ENCODE measurements at regions not wholly inside any gene's neighbourhood (a gene's known extent, or its start where the extent isn't known, plus 50 kb on each side); places are given as distances from the start of the nearest gene placed in this dataset.

GRCh38 chr1:9435854-9436640, 103.2 kb upstream of the SLC25A33 start:
- Histone ChIP-seq H3K4me3 (no peak overlapping the region), H3K36me3 (no peaks in the 10 kb centered on the region), H3K27ac (peak overlapping the region; percentile 64 to 70), H3K27me3 (replicated peaks; ENCODE audit: insufficient read depth) (no peaks in the 10 kb centered on the region), H3K9me3 (no peaks in the 10 kb centered on the region), H3K4me1 (replicated peaks) (peaks cover 16% of the 10 kb centered on the region)
- 25% methylated on average over 5 of the region's 5 CpGs for WGBS
- intact Hi-C loops (cut with DNase I) = no loop called here
- TF ChIP-seq POLR2AphosphoS5 (IDR thresholded peaks at IDR 0.05) = peak; percentile 98
- no peak for TF ChIP-seq POLR2A (IDR thresholded peaks at IDR 0.05)
- peak; percentile 78 for DNase-seq (ENCODE audit: low spot score)

DNA sequence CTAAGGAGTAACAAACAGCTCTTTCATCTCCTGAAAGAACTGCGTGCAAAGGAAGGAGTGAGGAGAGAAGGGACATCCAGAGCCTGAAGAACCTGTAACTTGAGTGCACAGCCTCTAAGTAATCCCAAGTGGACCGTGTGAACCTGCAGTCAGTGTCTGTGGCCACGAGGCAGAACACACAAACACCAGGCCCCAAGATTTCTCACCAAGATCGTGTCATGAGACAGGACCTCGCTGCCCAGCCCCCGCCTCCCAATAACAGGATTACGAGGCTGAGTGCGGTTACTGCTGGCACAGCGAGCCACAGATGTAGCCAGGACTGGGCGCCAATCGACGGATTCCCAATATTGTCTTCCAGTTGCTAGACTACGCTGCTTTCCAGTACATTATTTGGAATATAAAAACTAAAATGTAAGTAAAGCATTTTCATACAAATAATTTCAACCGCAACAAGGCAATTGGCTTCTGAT, 101.3 kb upstream of the SLC25A33 start:
- peak; percentile 82 for DNase-seq (ENCODE audit: low spot score)
- peaks cover 16% of the 10 kb centered on the region for H3K4me1 ChIP-seq (replicated peaks)
- H3K4me3 ChIP-seq = no peak overlapping the region
- TF ChIP-seq POLR2A (IDR thresholded peaks at IDR 0.05) = no peak
- peak; percentile 90 for TF ChIP-seq POLR2AphosphoS5 (IDR thresholded peaks at IDR 0.05)
- H3K27me3 ChIP-seq (replicated peaks; ENCODE audit: insufficient read depth) = no peaks in the 10 kb centered on the region
- intact Hi-C loops (cut with DNase I) = no loop called here
- no peaks in the 10 kb centered on the region for H3K9me3 ChIP-seq
- 32% methylated on average over 14 of the region's 14 CpGs for WGBS
- H3K36me3 ChIP-seq = no peaks in the 10 kb centered on the region
- peak overlapping the region; percentile 64 to 70 for H3K27ac ChIP-seq

DNA sequence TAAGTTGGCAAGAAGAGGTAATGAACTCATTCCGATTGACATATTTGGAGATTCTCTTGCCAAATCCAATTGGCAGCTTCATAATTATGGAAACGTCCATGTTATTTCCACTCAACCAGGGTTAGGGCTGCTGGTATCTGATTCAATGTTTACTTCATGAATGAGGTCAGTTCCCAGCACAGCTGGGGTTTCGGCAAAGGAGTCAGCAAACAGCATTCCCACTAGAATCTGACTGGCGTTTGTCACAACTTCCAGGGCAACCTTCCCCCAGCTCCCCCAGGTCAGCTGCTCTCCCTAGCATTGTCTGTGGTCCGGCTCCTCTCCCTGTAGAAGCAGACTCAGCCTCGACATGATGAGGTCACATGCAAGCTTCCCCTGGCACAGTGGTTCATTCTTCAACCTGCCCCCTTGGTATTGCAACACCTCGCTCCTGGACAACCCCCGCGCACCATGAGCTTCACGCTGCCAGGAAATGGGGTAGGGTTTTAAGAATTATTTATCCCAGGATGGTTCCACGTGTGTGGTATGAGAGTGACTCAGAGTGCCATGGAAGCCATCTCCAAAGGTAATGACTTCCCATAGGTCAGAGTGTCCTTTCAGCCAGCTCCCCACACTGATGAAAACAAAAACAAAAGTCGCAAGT, 100.7 kb upstream of the SLC25A33 start:
- TF ChIP-seq POLR2AphosphoS5 (IDR thresholded peaks at IDR 0.05) = no peak
- TF ChIP-seq POLR2A (IDR thresholded peaks at IDR 0.05) = no peak
- TF ChIP-seq, protein P1, sequence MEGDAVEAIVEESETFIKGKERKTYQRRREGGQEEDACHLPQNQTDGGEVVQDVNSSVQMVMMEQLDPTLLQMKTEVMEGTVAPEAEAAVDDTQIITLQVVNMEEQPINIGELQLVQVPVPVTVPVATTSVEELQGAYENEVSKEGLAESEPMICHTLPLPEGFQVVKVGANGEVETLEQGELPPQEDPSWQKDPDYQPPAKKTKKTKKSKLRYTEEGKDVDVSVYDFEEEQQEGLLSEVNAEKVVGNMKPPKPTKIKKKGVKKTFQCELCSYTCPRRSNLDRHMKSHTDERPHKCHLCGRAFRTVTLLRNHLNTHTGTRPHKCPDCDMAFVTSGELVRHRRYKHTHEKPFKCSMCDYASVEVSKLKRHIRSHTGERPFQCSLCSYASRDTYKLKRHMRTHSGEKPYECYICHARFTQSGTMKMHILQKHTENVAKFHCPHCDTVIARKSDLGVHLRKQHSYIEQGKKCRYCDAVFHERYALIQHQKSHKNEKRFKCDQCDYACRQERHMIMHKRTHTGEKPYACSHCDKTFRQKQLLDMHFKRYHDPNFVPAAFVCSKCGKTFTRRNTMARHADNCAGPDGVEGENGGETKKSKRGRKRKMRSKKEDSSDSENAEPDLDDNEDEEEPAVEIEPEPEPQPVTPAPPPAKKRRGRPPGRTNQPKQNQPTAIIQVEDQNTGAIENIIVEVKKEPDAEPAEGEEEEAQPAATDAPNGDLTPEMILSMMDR (IDR thresholded peaks at IDR 0.05) = no peak
- Histone ChIP-seq H3K27me3 (replicated peaks; ENCODE audit: insufficient read depth) (no peaks in the 10 kb centered on the region), H3K36me3 (no peaks in the 10 kb centered on the region), H3K4me1 (replicated peaks) (peaks cover 16% of the 10 kb centered on the region), H3K27ac (peak overlapping the region; percentile 64 to 70), H3K4me3 (no peak overlapping the region), H3K9me3 (no peaks in the 10 kb centered on the region)
- 63% methylated on average over 12 of the region's 12 CpGs for WGBS
- intact Hi-C loops (cut with DNase I) = no loop called here
- no peak for DNase-seq (ENCODE audit: low spot score)

DNA sequence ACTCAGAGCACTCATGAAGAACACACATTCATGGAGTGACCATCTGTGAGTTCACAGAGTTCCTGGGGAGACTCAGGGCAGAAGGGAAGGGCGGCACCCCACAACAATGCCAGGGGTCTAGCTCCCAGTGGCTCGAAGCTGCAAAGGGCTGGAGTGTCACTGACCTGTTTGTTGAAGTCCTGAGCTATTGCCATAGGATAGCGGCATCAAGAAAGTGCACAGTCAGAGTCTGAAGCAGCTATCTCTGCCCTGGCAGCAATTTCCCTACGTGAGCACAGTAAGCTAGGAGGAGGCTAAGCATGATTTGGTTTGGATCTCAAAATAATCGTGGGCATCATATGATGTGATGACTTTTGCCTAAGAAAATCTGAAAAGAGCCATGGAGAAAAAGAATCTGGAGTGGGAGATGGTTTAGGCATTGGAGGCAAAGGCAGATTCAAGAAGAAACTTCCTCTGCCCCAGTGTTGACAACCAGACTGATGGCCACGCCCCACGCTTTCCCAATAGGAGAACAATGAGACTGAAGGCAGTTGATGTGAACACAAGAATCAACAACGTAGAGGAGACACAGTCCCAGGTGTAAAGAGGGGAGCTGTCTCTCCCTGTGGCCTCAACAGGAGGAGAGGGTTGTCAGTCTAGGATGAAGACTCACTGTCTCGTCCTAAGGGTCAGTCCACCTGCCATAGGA, 100.0 kb upstream of the SLC25A33 start:
- Histone ChIP-seq H3K4me3 (no peak overlapping the region), H3K27ac (peak overlapping the region; percentile 64 to 70), H3K9me3 (no peaks in the 10 kb centered on the region), H3K36me3 (no peaks in the 10 kb centered on the region), H3K27me3 (replicated peaks; ENCODE audit: insufficient read depth) (no peaks in the 10 kb centered on the region), H3K4me1 (replicated peaks) (peaks cover 16% of the 10 kb centered on the region)
- TF ChIP-seq, protein P1 (IDR thresholded peaks at IDR 0.05) = no peak
- no peak for TF ChIP-seq POLR2AphosphoS5 (IDR thresholded peaks at IDR 0.05)
- intact Hi-C loops (cut with DNase I) = no loop called here
- 90% methylated on average over 9 of the region's 9 CpGs for WGBS
- no peak for DNase-seq (ENCODE audit: low spot score)

DNA sequence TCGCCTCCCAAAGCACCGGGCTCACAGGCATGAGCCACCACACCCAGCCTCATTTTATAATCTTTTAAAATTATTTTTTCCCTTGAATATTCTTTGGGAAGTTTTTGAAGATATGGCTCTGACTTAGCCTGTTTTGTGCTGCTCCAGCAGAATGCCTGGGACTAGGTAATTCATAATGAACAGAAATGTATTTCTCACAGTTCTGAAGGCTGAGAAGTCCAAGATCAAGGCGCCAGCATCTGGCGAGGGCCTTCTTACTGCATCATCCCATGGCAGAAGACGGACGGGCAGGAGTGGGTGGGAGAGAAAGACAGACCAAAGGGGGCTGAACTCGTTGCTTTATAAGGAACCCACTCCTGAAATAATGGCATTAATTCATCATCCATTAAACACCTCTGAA, 99.0 kb upstream of the SLC25A33 start:
- Histone ChIP-seq H3K4me3 (no peak overlapping the region), H3K27ac (no peak overlapping the region)
- WGBS = 87% methylated on average over 7 of the region's 7 CpGs

More for the DNA sequence above, 99.0 kb upstream of the SLC25A33 start:
- intact Hi-C loops (cut with DNase I) = loop anchor here (5.0 kb wide), 1 partner anchor 58 kb away; no protein-coding TSS in a partner anchor
- TF ChIP-seq POLR2A (IDR thresholded peaks at IDR 0.05) (no peak), POLR2AphosphoS5 (IDR thresholded peaks at IDR 0.05) (no peak)
- TF ChIP-seq, protein P1 (IDR thresholded peaks at IDR 0.05) = no peak
- no peak for DNase-seq (ENCODE audit: low spot score)
- Histone ChIP-seq H3K27me3 (replicated peaks; ENCODE audit: insufficient read depth) (no peaks in the 10 kb centered on the region), H3K36me3 (no peaks in the 10 kb centered on the region), H3K4me1 (replicated peaks) (peaks cover 16% of the 10 kb centered on the region), H3K9me3 (no peaks in the 10 kb centered on the region)

All from prostate gland (tissue), 2 donors.